HCEC 1CT (cell line): ENCODE measurements at regions not wholly inside any gene's neighbourhood (a gene's known extent, or its start where the extent isn't known, plus 50 kb on each side); places are given as distances from the start of the nearest gene placed in this dataset.
A peak's percentile ranks its signal among the peaks of the same experiment; 100 is the strongest.

Source experiments
- DNase-seq: peaks from one replicate; pipeline ENCODE4 v3.0.0-alpha.2; 2017

GRCh38 chr4:177699365-177700213 is 257.4 kb upstream of the AGA start:
- DNase-seq, result peak; percentile 65

- no peak for DNase-seq
Measured at GRCh38 chr4:177706916-177707315, 264.7 kb upstream of the AGA start.

GRCh38 chr4:177713454-177713853 is 271.2 kb upstream of the AGA start:
- DNase-seq, result no peak

- DNase-seq, result no peak
Measured at GRCh38 chr4:177717407-177717806, 275.2 kb upstream of the AGA start.

- no peak for DNase-seq
Measured at GRCh38 chr4:177718514-177718913, 276.3 kb upstream of the AGA start.

- DNase-seq, result no peak
Measured at GRCh38 chr4:177726111-177726510, 283.9 kb upstream of the AGA start.

GRCh38 chr4:177728361-177729152 is 286.3 kb upstream of the AGA start:
- DNase-seq, result no peak

GRCh38 chr4:177729681-177730080 is 287.4 kb upstream of the AGA start:
- no peak for DNase-seq

- DNase-seq, result peak; percentile 37
Measured at GRCh38 chr4:177737387-177737940, 295.2 kb upstream of the AGA start.

GRCh38 chr4:177740563-177740962 is 298.3 kb upstream of the AGA start:
- DNase-seq, result peak; percentile 49

GRCh38 chr4:177759729-177760128 is 317.5 kb upstream of the AGA start:
- DNase-seq, result no peak

- no peak for DNase-seq
Measured at GRCh38 chr4:177761692-177762091, 319.5 kb upstream of the AGA start.

GRCh38 chr4:177769155-177769554 is 326.9 kb upstream of the AGA start:
- DNase-seq, result no peak

GRCh38 chr4:177770776-177771175 is 328.5 kb upstream of the AGA start:
- DNase-seq, result peak; percentile 33

- DNase-seq, result no peak
Measured at GRCh38 chr4:177771645-177772044, 329.4 kb upstream of the AGA start.

GRCh38 chr4:177778623-177779022 is 336.4 kb upstream of the AGA start:
- no peak for DNase-seq

GRCh38 chr4:177785000-177785399 is 342.8 kb upstream of the AGA start:
- DNase-seq, result no peak

GRCh38 chr4:177789610-177790009 is 347.4 kb upstream of the AGA start:
- DNase-seq, result no peak

- no peak for DNase-seq
Measured at GRCh38 chr4:177791188-177791587, 349.0 kb upstream of the AGA start.

GRCh38 chr4:177796841-177797240 is 354.6 kb upstream of the AGA start:
- DNase-seq, result no peak

GRCh38 chr4:177798161-177798560 is 355.9 kb upstream of the AGA start:
- DNase-seq, result no peak

- peak; percentile 4 for DNase-seq
Measured at GRCh38 chr4:177802162-177802561, 359.9 kb upstream of the AGA start.

- DNase-seq, result peak; percentile 29
Measured at GRCh38 chr4:177802661-177803060, 360.4 kb upstream of the AGA start.

- DNase-seq, result no peak
Measured at GRCh38 chr4:177803151-177803550, 360.9 kb upstream of the AGA start.
